Right forelimb (tissue), 1 donor: ENCODE measurements at regions not wholly inside any gene's neighbourhood (a gene's known extent, or its start where the extent isn't known, plus 50 kb on each side); places are given as distances from the start of the nearest gene placed in this dataset.
"Not testable (repeated sequence)": the region's sequence is repeated elsewhere in the genome, so short reads cannot be mapped to it uniquely, and the experiment has no call there.

Source experiments
- DNase-seq: peaks from one replicate; pipeline ENCODE4 v3.0.0-alpha.2; 2018

DNA sequence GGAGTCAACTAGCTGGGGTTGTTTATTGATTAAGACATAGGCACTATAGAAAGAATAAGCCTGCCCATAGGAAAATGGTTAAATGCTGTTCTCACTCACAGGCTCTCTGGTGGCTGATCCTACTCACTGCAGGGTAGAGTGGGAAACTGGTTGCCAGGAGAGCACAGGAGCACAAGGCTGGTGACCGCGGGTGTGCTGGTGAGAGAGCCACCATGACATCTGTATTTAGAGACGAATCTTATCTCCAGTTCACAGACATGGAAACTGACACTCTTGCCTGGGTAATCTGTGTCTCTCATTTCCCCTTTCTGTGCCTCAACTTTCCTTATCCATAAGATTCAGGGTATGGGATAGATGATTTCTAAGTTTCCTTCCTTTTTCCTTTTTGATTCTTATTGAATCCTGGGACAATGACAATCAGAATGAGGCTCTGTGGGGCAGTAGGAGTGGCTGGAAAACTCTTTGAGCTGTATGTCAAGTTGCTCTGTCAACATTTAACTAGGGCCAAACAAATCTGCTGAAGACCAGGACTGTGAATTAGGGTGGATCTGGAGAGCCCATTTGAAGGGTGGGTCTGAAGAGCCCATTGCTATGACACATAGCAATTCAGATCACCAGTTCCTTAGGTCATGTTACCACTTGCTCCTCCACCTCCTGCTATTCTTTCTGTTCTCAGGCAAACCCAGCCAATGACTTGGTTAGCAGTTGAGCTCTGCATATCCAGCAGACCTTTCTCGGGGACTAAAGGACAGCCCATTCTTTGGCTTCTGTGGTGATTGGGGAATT, 286.1 kb upstream of the TBL1XR1 start:
- DNase-seq, result no peak

DNA sequence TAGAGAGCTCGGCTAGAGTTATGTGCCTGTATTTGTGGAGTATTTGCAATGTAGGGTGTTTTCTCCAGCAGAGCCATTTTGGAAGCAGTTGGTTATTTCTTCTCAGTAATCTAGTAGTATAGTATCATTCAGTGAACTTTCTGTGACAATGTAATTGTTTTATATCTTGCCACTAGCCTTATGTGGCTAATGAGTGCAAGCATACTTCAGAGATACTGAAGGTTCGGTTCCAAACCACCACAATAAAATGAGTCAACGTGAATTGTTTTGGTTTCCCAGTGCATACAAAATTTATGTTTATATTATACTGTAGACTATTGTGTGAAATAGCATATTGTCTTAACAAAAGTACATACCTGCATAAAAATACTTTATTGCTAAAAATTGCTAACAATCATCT, 286.9 kb upstream of the TBL1XR1 start:
- no peak for DNase-seq

DNA sequence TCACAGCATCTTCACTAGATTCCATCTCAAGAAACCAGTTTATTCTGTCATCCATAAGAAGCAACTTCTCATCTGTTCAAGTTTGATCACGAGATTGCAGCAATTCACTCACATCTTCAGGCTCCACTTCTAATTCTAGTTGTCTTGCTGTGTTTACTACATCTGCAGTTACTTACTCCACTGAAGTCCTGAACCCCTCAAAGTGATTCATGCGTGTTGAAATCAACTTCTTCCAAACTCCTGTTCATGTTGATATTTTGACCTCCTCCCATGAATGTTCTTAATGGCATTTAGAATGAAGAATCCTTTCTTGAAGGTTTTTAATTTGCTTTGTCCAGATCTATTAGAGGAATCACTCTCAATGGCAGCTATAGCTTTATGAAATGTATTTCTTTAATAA, 287.6 kb upstream of the TBL1XR1 start:
- DNase-seq, result no peak

DNA sequence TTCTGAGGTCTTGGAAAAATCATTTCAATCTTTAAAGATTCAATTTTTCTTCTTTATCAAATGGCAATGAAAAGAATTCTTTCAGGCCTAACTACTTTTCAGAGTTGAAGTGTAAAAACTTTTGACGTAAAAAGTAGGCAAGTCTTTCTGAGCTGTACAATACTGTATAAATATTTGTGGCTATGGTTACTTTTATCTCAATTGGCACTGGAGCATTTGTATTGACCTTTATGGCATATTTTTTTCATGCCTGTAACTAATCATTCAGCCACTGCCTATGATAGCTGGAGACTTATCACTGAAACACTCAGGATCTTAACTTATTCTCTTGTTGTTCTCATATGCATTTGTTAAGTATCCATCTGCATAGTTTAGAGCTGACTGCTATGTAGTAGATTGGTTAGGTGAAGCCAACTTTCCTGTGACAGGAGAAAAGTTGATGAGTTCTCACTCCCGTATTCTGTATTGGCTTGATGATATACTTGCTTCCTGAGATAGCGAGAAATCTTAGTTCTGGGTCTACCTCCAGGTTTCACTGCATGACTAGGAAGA, 290.4 kb upstream of the TBL1XR1 start:
- no peak for DNase-seq

DNA sequence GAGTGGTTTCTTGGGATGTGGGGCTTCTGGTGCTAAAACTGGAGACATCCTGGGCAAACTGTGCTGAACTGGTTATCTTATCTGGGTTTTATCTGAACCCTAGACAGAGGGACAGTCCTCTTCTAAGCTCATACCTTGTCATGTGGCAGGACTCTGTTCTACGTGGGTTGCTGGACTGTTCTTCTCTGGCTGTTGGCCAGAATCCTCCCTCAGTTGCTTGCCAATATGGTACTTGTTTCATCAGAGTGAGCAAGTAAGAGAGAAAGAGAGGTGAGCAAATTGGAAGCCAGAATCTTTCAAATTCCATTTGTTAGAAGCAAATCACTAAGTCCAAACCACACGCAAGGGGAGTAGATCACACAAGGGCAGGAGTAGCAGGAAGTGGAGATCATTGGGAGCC, 291.5 kb upstream of the TBL1XR1 start:
- no peak for DNase-seq

DNA sequence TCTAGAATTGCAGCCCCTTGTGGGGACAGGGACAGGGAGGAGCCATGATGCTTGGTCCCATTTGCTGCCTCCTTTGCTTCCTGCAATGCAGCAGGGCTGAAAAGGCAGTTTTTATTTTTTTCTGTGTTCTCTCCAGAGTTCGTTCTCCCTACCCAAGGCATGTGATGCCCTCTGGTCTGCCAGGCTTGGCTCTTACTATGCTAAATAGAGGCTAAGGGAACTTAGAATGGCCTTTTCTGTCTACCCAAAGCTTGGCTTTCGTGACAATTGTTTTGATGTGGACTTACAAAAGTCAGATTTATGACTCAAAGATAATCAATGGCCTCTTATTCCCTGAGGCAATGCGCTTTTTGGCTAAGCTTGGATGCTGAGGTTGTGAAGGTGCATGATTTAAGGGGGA, 293.3 kb upstream of the TBL1XR1 start:
- no peak for DNase-seq

DNA sequence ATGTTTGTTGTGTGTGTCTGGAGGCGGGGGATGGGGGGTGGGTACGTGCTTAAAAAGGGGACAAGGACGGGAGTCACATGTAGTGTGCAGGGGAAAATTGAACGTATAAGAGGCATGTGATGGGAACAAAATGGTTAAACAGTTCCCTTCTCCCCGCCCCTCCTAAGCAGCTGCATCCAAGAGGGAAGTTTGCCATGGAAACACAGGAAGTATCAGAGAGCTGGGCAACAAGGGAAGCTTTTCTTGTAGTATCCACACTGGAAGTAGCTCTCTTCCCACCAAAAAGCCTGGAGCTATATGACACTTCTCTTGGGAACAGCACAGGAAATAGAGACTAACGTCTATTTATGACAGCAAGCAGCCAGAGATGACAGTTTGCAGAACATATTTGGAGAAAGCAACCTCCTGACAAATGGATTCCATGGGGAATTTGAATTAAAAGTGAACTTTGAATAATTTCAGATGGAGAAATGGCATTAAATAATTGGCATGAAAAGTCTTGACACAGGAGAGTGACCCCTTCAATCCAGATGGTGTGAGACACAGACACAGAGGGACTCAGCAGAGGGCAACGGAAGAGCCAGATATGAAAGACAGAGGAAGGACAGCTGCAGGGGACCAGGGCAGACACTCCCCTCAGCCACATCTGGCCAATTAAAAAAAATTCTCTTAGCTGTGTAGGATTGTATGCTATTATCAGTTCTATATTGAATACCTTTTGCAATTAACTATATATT, 294.2 kb upstream of the TBL1XR1 start:
- DNase-seq, result peak; percentile 77

DNA sequence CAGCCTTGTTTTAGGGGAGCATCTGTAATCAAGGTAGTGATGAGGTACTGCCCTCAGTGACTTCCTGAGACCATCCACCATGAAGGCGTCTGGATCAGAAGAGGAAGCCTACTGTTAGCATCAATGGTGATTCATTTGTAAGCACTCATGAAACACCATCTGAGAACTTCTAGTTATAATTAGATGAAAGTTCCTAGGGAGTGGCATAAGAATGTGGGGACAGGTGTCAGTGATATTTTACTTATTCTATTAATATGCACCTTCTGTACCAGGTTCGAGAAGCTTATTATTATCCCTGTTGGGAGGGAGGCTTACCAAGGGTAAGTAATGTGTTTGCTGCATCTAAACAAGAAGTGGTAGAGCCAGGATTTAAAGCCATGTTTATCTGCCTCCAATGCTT, 295.8 kb upstream of the TBL1XR1 start:
- DNase-seq, result no peak

DNA sequence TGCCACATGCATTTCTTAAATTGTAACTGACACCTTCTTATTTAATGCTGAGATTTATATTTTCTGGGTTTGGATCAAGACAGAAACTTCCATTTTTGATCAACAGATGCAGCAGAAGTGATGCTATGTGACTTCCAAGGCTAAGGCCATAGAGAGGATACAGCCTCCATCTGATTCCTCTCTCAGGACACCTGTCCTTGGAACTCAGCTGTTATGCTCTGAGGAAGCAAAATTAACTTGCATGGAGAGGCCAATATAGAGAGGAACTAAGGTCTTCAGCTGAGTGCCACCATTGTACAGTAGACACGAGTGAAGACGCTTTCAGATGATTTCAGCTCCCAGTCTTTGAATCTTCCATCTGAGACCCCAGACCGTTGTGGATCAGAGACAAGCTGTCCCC, 296.9 kb upstream of the TBL1XR1 start:
- no peak for DNase-seq

DNA sequence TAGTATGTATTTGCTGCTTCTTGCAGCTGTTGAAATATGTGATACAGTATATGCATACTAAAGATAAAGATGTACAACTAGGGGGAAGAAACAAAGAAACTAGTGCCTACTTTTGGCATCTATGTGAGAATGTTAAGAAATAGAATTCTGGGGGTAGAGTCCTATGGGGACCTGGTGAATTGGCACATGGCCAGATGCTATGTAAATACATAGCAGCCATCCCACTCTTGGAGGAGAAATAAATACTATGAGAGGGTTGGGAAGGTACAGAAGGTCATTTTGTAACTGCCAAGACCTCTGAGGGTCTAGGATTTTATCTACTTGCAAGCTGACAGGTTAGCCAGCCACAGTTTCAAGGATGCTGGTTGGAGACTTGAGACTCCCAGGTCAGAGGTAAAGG, 298.3 kb upstream of the TBL1XR1 start:
- no peak for DNase-seq

DNA sequence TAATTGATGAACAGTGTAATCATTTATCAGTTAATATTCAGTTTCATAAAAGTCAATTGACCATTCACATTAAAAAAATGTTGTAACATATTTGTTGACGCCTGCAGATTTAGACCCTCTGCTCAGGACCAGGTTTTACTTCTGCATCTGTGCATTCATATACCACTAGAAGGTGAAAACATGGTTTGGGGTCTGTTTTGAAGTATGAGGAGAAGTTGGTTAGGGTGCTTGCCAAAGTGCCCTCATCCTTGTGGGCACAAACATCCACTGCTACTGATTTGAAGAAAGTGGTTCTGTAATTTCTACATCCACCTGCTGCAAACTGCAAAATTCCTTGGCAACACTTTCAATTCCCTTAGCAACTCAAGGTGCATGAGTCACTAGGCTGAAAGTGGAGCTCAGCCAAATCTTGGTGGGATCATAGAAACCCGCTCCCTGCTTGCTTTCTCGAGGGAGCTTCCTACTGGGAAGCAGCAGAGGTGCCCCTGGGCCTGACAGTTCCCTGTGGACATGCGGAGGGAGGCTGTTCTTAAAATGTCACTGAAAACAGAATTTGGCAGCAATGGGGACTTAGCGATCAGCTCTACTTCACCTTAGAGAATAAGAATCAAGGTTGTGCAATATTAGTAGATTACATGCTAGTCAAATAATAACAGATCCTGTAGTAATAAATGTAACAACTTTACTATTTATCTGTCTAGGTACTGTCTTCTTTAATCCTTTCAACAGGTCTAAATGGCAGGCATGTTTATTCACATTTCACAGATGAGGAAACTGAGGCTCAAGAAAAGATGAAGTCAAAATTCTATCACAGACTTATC, 301.0 kb upstream of the TBL1XR1 start:
- DNase-seq, result no peak

DNA sequence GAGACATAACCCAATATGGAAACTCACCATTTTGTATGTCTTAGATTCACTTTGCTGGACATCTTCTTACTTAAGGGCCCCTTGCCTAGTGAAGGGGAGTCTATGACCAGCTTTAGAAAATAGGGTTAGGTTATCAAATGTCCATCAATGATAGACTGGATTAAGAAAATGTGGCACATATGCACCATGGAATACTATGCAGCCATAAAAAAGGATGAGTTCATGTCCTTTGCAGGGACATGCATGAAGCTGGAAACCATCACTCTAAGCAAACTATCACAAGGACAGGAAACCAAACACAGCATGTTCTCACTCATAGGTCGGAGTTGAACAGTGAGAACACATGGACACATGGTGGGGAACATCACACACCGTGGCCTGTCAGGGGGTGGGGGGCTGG, 301.8 kb upstream of the TBL1XR1 start:
- not testable (repeated sequence) for DNase-seq

DNA sequence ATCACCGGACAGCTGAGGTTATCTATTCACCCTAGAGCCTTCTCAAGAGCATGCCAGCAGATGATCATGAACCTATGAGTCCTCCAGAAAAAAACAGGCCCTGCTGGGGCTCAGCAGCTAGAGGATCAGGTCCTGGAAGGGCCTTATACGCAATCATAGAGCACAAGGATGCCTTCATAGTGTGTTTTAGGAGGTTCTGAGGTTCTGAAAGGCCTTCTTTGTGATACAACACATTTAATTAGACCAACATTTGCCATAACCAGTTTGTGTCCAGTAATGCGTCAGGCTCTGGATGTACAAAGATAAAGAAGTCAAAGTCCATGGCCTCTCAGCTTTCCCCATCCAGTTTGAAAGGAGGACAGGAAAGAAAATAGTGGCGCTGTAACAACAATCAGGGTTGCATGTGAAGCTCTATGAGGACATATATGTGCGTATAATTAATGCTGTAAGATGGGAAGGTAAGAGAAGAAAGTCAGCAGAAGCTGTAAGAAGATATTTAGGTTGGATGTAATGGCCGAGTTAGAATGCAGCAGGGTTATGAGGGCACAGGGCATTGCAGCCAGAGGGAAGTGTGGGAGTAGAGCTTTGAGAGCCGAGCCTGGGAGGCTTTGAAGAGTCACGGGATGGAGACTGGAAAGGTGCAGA, 302.6 kb upstream of the TBL1XR1 start:
- DNase-seq, result no peak

DNA sequence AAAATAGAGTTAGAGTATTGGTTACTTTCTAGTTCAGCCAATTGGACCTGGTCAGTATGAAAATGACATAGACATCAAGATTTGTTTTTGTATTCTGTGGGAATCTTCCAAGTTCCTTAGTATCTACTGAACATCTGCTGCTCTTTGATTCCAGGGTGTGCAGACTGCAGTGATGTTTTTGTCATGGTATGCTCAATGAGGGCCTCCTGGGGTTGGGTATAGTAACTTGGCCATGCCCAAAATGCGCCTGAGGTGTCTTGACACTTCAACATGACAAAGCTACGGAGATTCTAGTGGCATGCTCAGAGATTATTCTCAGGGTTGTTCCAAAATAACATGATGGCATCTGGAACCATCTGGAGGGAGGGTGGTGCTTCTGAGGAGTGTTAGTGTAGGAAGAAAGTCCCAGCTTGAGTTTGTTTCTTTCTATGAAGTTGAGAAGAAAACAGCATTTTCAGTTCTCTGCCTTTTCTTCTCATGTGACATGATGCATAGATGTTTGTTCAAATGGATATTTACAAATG, 313.5 kb upstream of the TBL1XR1 start:
- DNase-seq, result no peak

DNA sequence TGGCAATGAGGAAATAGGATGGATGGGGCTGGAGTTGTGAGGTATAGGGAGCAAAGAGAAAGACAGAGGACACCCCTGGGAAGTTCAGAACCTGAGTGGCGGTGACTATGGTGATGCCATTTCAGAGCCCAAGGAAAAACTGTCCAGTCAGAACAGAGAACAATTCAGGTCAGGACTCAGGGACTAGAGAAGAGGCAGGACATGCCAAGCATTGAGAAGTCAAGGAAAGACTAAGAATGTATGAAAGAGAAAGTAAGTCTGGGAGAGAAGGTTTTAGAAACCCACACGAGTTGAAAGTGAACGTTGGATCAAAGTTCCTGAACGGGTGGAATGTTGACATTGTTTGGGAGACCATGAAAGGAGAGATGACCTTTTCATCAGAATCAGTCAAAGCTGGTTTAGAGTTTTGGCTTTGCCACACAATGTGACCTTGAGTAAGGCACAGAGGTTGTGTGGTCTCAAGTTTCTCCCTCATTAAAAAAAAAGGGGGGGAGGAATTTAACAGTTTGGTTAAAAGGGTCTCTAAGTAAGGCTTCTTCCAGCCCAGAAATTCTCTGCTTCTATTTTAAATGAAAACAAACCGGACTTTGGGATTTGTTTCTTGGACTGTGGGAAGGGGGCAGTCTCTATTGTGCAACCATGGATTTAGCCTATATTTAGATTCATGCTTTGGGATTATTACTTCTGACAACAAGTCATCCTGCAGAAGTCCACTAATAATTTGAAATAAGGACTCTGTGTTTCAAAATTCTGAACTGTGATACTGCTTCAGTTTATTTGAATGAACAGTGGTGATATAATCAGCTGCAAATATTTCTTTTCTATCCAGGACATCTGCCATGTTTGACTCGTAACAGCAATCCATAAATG, 315.9 kb upstream of the TBL1XR1 start:
- DNase-seq, result no peak

DNA sequence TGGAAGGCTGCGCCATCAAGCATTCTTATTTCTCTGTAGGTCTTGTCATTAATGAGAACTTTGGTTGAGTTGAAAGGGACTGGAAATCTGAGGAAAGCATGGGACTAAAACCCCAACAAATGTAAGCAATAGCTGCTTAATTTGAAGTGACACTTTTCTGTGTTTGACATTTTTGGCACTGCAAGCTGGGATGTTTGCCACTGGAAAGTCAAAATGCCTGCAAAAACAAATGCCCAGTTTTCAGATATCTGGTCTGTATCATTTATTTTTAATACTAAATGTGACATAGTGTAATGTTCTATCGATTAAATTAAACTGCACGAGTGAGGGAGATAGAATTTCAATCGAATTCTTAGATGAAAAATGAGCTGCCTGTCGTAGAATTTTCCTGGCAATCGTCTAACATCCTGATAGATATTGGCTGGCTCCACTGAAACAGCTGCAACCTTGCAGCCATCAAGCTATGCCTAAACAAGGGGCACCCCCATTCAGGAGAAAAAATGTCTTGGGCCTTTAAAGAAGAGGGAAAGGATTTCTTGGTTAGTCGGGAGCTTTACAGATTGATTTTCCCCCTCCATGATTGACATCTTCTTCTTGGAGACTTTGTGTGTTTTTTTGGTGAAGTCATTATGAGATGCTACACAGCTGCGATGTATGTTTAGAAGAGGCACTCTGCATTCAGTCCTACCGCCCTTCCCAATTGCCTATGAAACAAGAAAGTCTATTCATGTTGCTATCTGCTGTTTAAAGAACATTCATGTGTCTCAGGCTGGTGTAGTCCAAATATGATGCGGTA, 316.7 kb upstream of the TBL1XR1 start:
- no peak for DNase-seq

DNA sequence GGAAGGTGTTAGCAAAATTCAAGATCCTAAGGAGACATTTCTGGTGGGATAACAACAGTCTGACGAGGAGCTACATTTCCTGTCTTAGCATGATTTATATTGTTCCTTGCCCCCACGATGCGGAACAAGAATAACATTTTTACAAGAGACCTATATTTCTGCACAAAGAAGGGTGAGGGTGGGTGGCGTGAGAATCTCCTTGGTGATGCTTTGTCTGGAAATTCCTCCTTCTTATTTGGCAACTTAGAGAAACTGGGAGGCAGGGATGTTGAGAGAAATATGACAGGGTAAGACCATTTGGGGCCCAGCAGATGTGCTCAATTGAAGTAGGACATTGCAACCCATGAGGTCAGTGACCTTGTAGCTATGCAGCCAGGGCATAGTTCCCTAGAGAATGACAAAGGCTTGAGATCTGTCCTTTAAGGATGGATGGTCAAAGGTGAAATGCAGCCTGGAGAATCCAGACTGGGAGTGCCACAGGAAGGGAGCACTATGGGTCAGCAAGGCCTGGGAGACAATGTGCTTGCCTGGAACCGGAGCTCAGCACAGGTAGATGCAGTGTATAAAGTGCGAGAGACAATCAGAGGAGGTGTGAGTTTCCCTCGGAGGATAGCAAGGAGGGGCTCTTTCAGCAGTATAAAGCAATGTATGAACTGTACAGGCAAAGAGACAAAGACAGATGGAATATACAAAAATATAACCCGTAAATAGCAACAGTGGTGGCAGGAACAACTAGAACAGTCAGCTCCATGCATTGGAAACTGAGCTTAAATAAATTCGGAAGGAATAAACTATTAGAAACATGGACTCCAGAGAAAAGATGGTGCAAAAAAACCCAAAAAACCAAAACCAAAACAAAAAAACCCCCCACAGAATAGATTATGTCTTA, 317.6 kb upstream of the TBL1XR1 start:
- no peak for DNase-seq

DNA sequence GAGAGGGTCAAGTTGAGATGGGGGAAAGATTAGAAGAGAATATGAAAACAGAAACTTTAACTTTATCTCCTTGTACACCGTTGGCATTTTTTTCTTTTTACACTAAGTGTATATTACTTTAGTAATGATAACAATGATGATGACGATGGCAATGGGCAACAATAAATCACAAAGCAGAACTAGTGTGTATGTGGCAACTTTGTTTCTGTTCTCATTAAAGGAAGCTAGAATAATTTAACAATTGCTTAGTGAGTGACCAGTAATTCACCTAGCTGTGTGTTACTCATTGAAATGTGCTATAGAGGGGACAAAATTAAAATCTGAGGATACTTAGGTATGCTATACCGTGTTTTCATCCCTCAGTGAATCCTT, 318.5 kb upstream of the TBL1XR1 start:
- DNase-seq, result no peak

DNA sequence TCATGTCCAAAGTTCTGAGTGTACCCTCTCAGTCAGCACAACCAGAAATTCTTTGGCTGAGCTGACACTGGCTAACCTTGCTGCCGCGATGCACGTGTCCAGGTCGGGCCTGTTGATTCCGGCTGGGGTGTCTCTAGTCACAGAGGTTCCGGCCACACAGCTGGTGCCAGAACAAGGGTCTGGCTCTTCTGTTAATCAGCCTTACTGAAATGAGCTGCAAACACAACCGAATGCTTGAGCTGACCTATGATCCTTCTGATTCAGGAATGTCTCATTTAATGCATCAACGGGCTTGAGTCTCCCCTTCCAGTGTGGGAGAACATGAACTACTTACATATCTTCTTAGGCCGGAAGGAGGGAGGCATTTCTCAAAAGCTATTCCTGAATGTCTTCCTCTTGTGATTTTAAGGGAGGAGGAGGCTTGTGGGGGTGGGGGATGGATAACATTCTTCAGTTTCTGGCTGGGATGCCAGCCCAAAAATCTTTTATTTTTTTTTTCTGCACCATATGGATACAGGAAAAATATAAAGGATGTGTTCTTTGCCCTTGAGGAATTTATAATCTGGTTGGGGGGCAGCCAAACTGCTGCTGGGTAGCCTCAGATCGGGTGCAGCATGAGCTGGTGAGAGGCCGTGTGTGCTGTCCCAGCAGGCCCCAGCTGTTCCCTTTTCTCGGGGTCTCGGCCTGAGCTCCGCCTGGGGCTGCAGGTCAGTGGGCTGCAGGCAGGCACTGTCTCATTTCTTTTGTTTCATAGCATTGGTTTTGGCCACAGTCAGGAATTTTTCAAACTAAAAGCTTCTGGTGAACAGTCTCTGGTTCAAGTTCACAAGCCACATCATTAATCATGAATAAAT, 319.1 kb upstream of the TBL1XR1 start:
- DNase-seq, result no peak
